ENCODE measurements at regions not wholly inside any gene's neighbourhood (a gene's known extent, or its start where the extent isn't known, plus 50 kb on each side); places are given as distances from the start of the nearest gene placed in this dataset.

DNA sequence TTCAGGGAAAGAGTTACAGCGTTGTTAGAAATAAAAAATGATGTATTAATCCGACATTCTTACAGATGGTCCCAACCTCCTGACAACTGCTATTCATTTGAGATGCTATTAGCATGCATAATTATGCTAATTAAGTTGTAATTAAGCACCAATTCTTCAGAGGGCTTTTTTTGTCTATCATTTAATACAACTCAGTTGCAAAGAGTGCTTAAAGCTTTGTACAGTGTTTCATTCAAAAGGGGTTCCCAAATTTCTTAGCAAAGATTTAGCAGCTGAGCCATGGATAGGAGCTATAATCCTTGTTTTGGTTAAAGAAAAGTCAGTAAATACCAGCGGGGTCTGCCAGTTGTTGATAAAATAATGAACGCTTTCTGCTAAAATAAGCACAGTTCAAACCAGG lies 150.7 kb upstream of the DYNLRB2 start:
- Mint-ChIP-seq H3K4me1 (ENCODE audit: unreplicated experiment) (no peaks in the 10 kb centered on the region), H3K36me3 (ENCODE audit: unreplicated experiment) (no peaks in the 10 kb centered on the region), H3K4me3 (ENCODE audit: unreplicated experiment) (no peak overlapping the region), H3K27me3 (ENCODE audit: unreplicated experiment) (no peaks in the 10 kb centered on the region), H3K9me3 (ENCODE audit: unreplicated experiment) (peaks cover 4% of the 10 kb centered on the region), H3K27ac (ENCODE audit: unreplicated experiment) (no peak overlapping the region)
- DNase-seq (ENCODE audit: extremely low spot score, unreplicated experiment), result no peak
- TF ChIP-seq, protein P1, sequence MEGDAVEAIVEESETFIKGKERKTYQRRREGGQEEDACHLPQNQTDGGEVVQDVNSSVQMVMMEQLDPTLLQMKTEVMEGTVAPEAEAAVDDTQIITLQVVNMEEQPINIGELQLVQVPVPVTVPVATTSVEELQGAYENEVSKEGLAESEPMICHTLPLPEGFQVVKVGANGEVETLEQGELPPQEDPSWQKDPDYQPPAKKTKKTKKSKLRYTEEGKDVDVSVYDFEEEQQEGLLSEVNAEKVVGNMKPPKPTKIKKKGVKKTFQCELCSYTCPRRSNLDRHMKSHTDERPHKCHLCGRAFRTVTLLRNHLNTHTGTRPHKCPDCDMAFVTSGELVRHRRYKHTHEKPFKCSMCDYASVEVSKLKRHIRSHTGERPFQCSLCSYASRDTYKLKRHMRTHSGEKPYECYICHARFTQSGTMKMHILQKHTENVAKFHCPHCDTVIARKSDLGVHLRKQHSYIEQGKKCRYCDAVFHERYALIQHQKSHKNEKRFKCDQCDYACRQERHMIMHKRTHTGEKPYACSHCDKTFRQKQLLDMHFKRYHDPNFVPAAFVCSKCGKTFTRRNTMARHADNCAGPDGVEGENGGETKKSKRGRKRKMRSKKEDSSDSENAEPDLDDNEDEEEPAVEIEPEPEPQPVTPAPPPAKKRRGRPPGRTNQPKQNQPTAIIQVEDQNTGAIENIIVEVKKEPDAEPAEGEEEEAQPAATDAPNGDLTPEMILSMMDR (IDR thresholded peaks at IDR 0.05), result no peak

DNA sequence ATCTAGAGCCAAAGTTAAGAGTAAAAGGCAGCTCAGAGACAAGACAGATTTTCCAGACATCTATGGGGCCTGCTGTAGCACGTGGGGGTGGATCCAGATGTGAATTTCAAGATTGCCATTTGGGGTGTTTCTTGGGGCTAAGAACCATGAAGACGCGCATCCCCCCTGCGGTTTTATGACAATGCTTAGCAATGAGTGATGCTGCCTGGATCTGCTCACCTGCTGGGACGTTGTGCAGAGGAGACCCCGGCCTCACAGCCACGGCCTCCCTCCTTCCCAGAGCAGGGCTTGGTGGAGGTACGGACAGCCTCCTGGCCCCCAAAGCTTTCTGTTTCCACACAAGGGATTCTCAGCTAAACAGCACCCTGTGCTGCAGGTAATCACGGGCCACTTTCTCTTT lies 151.5 kb upstream of the DYNLRB2 start:
- no peak for DNase-seq (ENCODE audit: extremely low spot score, unreplicated experiment)
- Mint-ChIP-seq H3K4me1 (ENCODE audit: unreplicated experiment) (no peaks in the 10 kb centered on the region), H3K36me3 (ENCODE audit: unreplicated experiment) (no peaks in the 10 kb centered on the region), H3K4me3 (ENCODE audit: unreplicated experiment) (no peak overlapping the region), H3K27me3 (ENCODE audit: unreplicated experiment) (no peaks in the 10 kb centered on the region), H3K27ac (ENCODE audit: unreplicated experiment) (no peak overlapping the region), H3K9me3 (ENCODE audit: unreplicated experiment) (peaks cover 4% of the 10 kb centered on the region)
- TF ChIP-seq, protein P1 (IDR thresholded peaks at IDR 0.05), result no peak

GRCh38 chr16:80387318-80387921 lies 153.4 kb upstream of the DYNLRB2 start:
- Mint-ChIP-seq H3K4me3 (ENCODE audit: unreplicated experiment) (no peak overlapping the region), H3K4me1 (ENCODE audit: unreplicated experiment) (no peaks in the 10 kb centered on the region), H3K9me3 (ENCODE audit: unreplicated experiment) (no peaks in the 10 kb centered on the region), H3K36me3 (ENCODE audit: unreplicated experiment) (no peaks in the 10 kb centered on the region), H3K27me3 (ENCODE audit: unreplicated experiment) (peaks cover 2% of the 10 kb centered on the region), H3K27ac (ENCODE audit: unreplicated experiment) (no peak overlapping the region)
- no peak for DNase-seq (ENCODE audit: extremely low spot score, unreplicated experiment)
- TF ChIP-seq, protein P1 (IDR thresholded peaks at IDR 0.05), result no peak

DNA sequence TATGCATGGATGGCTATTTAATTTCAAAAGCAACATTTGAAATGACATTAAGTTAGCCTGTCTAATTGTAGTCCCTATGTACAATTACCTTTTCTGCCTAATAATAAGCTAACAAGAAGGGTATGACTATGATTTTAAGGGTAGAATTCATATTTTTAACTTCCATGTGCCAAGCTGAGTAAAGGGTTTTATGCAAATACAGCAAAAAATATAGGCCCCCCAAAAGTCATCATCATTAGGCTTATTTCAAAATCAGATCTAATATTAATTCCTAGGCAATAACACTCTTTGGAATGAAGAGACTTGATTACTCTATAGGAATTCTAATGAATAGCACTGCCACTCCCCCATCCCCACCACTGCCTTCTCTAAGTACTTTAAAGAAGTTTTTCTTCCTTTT lies 155.9 kb upstream of the DYNLRB2 start:
- no peak for DNase-seq (ENCODE audit: extremely low spot score, unreplicated experiment)
- H3K36me3 Mint-ChIP-seq (ENCODE audit: unreplicated experiment), result no peaks in the 10 kb centered on the region
- H3K27me3 Mint-ChIP-seq (ENCODE audit: unreplicated experiment), result peaks cover 2% of the 10 kb centered on the region
- H3K4me1 Mint-ChIP-seq (ENCODE audit: unreplicated experiment), result no peaks in the 10 kb centered on the region
- H3K27ac Mint-ChIP-seq (ENCODE audit: unreplicated experiment), result no peak overlapping the region
- no peaks in the 10 kb centered on the region for H3K9me3 Mint-ChIP-seq (ENCODE audit: unreplicated experiment)
- TF ChIP-seq, protein P1 (IDR thresholded peaks at IDR 0.05), result no peak
- H3K4me3 Mint-ChIP-seq (ENCODE audit: unreplicated experiment), result no peak overlapping the region

DNA sequence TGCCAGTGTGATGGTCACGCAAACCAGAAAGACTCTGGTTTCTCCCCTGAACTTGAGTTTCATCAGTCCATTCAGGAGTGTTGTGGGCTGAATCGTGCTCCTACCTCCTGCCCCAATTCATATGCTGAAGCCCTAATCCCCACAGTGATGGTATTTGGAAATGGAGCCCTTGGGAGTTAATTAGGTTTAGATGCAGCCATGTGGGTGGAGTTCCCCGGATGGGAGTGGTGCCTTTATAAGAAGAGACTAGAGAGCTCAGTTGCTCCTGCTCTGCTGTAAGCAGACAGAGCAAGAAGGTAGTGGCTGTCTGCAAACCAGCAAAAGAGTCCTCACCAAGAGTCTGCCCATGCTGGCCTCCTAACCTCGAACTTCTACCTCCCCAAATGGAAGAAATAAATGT lies 160.3 kb upstream of the DYNLRB2 start:
- Mint-ChIP-seq H3K4me1 (ENCODE audit: unreplicated experiment) (peaks cover 11% of the 10 kb centered on the region), H3K27me3 (ENCODE audit: unreplicated experiment) (peaks cover 2% of the 10 kb centered on the region), H3K9me3 (ENCODE audit: unreplicated experiment) (no peaks in the 10 kb centered on the region), H3K4me3 (ENCODE audit: unreplicated experiment) (no peak overlapping the region), H3K27ac (ENCODE audit: unreplicated experiment) (no peak overlapping the region), H3K36me3 (ENCODE audit: unreplicated experiment) (no peaks in the 10 kb centered on the region)
- DNase-seq (ENCODE audit: extremely low spot score, unreplicated experiment), result no peak
- TF ChIP-seq, protein P1 (IDR thresholded peaks at IDR 0.05), result no peak

All from osteocyte (in vitro differentiated cells).